Limb (tissue), 2 donors: ENCODE measurements at regions not wholly inside any gene's neighbourhood (a gene's known extent, or its start where the extent isn't known, plus 50 kb on each side); places are given as distances from the start of the nearest gene placed in this dataset.
A peak's percentile ranks its signal among the peaks of the same experiment; 100 is the strongest.

Source experiments
- DNase-seq, 2 donors: peaks; one replicate each; pipeline ENCODE4 v3.0.0-alpha.2; 2016; ENCODE audit errors: extremely low spot score in 2 of 2

DNA sequence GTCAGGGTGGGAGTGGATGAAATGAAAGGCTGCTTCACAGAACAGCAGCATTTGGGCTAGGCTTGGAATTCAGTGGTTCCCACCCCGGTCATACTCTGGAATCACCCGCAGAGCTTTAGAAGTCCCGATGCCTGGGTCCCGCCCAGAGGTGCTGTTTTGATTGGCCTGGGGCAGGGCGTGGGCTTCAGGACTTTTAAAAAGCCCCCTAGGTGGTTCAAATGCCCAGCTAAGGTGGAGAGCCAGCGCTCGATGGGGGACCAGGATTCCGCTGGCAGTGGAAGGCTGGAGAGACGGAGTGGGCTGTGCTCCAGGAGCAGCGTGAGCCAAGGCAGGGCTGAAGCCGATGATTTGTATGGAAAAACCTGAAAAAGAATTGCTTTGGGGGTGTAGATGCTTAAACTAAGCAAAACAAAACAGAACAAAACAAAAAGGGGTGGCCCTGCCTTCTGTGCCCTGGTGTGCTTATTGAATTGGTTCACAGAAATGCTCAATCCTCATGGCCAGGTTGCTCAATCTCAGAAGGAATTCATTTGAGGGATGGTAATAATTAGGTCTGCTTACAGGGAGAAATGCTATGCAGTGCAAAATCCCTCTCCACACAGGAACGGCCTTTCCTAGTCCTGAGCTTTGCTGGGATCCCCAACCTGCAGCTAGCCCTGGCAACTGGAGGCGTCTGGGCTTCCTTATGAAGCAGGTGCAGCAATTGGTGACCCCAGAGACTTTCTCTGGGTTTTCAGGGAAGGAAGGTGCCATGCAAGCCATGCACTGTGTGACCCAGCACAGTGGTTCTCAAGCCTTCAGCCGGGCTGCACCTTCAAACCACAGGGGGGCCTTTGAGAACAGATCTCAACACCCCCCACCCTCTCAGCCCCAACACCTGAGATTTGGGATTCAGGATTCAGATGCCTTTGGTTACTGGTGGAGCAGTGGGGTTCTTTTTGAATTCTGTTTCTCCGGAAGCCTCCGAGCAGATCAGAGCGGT is 174.0 kb upstream of the ZNF618 start:
- peak in 1 of 2 donors; percentile 53 for DNase-seq

DNA sequence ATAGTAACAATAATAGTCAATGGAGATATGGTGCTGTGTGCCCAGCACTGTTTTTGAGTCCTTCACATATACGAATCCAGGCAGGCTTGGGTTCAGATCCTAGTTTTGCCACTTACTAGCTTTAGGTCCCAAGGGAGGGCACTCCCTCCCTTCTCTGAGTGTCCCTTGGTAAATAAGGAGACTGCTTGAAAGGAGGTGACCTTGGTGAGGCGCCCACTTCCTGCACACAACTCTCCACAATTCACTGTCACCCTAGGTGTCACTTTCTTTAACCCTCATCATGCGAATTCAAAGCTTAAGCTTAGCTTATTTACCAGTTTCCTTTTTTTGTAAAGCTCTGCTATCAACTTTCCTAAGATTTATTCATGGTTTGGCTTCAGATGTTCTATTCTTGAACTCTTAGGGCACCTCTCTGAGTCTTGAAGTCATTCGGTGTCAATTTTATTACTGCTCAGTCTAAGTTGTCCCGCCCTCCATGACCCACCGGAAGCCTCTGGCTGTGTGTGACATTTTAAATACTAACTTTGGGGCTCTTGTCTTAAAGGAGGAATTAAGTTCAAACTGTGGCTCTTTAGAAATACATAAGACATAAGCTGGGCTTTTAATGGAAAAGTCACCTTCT is 170.7 kb upstream of the ZNF618 start:
- no peak for DNase-seq

DNA sequence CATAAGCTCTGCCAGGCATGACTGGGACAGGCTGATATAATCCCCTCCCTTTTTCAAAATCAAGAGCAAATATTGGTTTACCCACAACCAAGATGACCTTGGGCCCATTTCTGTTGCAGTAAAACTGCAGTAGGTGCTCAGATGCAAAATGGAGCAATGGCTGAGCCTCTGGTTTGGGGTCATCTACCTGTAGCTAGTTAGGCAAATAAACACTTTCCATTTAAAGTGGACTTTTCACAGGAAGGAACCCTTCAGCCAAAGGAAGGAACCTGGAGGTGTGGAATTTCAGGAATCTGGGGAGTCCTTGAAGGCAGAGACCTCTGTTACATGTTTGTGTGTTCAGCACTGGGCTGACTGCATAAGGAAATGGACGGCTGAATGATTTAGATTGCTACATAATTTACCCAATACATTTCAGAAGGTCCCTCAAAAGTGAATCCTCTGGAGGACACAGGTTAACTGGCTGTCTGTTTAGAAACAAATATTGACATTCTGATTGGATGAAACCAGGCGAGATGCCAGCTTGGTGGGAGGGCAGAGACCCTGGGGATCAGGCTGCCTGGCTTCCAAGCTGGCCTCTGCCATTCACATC is 170.1 kb upstream of the ZNF618 start:
- no peak for DNase-seq

DNA sequence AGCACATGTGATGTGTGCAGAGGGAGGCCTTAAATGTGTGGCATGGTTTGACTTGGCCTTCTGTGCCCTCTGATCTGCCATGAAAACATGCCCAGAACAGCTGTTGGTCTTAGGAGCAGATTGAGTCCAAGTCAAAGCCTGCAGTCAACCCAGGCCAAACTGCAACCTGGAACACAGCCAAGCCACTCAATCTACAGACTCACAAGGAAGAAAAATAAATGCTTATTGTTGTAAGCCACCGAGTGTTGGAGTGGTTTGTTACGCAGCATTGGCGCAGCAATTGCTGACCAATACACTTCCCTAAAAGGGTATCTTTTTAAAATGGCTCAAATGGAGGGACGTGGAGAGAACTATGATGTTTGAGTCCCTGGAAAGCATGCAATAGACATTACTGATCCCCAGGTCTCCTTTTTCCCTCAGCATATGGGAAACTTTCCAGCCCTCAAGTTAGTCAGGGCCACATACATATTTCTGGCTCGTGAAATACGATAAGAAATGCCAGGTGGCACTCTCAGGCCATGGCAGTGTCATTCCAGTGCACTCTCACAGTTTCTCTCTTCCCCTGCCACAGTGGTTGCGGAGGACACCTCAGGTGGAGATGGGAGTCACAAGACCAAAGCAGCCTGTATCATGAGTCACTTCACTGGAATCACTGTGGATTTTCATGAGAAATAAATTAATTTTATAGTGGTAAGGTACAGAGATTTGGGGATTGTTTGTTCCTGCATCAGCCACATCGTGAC is 168.0 kb upstream of the ZNF618 start:
- no peak for DNase-seq

DNA sequence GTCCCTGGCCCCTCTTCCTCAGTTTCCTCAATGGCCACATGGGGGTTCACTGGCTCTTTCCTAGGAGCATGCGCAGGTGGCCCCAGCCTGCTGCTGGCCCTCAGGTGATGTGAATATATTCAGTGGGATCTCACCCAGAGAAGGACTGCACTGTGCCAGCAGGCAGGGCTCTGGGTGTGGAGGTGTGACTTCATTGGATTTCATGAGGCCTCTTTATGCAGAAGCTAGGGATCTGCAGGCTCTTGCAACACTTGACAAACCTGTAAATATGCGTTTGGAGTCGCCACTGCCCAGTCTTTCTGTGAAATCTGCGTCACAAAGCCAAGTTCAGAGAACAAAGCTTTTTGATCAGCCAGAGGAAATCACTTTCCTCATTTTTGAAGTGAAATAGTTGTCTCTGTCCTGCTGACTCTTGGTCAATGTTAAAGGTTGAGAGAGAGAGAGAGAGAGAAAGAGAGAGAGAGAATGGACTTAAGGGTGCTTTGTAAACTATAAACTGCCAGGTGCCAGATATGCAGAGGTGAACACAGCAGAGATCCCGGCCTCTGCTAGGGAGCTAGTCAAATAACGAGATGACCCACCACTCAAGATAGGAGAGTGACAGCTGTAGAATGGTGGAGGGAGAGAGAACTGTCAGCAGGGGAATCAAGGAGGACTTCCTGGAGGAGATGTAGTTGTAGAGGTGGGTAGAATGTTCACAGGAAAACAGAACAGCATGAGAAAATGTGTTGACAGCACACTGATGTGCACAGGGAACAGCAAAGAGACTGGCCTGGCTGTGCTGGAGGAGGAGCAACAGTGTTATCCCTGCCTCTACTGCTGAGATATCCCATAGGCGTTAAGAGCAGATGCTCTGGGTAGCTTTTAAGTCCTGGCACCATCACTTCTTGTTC is 167.0 kb upstream of the ZNF618 start:
- DNase-seq = no peak

DNA sequence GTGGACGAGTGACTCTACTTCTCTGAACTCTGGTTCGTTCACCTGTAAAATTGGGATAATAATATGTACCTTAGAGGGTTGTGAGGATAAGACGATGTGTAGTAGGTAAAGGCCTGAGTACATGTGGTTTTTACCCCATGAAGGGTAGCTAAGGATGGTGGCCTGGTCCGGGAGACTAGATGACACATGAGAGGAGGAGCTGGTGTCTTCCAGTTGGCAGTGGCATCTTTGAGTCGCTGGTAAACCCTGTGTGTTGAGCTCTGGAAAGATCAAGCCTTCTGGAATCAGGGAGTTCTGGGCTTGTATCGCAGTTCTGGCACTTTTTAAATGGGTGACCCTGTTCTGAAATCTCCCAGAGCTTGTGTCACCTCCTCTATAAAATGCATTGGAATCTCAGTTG is 166.4 kb upstream of the ZNF618 start:
- DNase-seq = no peak

DNA sequence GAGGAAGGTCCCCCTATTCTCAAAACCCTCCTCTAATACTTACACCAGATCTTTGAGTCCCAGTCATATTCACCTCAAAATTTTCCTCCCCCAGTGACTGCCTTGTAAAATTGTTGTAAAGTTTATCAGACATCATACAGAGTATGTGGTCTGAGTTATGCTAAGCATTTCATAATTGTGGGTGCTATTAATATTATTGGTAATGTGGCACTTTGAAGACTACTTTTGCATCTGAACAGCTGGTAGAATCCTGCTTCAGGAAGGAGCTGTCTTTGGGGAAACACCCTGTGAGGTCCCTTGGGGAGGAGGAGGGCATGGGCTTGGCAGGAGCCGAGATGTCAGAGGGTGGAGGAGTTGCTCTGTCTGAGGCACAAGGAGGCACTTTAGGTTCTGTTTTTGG is 164.9 kb upstream of the ZNF618 start:
- no peak for DNase-seq

DNA sequence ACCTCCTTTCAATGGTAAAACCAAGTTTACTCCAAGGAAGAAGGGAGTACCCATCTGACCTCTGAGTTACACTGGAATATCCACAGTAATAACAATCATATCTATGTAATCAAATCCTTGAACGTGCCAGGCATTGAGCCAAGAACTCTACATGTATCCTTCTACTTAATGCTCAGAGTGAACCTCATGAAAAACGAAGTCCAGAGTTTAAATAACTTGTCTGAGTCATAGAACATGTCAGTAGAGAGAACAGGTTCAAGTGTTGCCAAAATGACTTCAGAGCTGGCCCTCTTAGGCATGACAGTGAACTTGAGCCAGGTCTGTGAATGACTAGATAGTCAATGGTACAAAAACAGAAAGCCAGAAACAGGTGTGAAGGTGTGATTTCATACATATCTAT is 164.1 kb upstream of the ZNF618 start:
- DNase-seq = peak in 1 of 2 donors; percentile 31

DNA sequence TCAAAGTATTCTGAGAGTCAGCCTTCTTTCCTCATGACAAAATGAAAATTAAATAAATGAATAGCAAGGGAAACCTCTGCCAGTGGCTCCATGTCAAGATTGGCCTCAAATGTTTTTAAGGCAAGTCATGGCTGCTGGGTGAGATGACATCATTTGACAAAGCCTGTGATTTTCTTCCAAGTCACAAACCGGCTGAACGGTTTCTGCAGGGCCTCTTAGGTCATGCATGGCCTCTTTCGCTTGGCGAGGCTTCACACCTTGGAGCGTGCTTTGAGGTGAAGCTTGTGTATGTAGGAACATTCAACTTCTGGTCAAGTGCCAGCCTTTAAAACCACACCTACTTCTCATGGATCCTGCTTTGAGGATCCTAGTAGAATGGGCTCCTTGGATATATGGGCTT is 161.0 kb upstream of the ZNF618 start:
- no peak for DNase-seq

DNA sequence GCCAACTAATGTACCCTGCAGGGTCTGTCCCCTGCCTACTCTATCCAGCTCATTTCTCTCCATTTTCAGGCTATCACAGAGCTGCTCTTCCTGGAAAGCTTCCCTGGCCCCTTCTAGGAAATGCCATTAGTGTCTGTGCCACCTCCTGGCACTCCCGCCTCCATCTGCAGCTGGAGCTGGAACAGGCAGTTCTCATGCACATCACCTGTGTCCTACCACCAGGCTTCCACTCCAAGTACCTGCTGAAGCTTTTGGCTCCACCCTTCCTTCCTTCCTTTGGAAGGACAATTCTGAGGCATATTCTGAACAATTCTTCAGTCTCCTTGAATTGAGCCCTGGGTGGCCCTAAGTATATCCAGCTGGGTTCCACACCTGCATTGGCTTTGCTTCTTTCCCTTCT is 156.2 kb upstream of the ZNF618 start:
- DNase-seq = no peak

DNA sequence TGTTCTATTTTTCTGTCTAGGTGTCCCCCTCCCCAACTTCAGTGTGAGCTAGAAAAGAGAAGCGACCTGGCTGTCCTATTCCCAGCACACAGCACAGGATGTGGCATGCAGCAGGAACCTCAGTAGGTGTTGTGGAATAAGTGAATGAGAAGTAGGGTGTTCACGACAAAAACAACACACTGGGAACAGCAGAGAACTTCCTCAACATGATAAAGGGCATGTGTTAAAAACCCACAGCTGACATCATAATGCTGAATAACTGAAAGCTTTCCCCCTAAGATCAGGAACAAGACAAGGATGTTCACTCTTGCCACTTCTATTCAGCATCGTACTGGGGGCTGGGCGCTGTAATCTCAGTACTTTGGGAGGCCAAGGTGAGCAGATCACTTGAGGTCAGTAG is 155.6 kb upstream of the ZNF618 start:
- no peak for DNase-seq

DNA sequence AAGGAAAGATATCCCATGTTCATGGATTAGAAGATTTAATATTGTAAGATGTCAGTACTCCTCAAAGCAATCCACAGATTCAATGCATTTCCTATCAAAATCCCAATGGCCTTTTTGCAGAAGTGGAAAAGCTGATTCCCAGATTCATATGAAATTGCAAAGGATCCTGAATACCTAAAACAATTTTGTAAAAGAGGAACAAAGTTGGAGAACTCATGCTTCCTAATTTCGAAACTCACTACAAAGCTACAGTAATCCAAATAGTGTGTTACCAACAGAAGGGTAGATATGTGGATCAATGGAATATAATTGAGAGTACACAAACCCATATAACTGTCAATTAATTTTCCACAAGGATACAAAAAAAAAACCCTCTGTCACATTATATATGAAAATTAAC is 154.3 kb upstream of the ZNF618 start:
- no peak for DNase-seq

DNA sequence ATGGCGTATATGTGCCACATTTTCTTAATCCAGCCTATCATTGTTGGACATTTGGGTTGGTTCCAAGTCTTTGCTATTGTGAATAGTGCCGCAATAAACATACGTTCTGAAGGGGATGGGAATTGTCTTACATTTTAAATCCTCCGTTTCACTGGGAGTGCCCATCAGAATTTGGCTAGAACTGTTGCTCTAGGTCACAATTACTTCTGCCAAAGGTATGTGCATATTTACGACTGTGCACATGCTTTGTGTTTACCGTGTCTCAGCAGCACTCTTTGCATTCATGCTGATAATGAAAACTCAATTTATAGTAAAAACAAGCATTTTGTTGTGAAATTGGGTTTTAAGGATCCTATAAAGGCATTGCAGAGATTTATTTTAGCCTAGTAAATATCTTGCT is 151.9 kb upstream of the ZNF618 start:
- no peak for DNase-seq

DNA sequence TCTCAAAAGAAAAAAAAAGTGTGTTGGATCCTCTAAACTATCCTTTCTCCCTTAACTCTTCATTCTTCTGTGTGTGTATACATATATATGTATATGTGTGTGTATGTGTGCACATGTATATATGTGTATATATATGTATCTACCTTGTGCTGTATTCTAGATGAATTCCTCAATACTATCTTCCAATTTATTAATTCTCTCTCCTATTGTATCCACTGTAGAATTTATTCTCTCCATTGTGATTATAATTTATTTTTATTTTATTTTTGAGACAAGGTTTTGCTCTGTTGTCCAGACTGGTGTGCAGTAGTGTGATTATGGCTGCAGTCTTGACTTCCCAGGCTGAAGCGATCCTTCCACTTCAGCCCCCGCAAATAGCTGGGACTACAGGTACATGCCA is 147.1 kb upstream of the ZNF618 start:
- DNase-seq = no peak

DNA sequence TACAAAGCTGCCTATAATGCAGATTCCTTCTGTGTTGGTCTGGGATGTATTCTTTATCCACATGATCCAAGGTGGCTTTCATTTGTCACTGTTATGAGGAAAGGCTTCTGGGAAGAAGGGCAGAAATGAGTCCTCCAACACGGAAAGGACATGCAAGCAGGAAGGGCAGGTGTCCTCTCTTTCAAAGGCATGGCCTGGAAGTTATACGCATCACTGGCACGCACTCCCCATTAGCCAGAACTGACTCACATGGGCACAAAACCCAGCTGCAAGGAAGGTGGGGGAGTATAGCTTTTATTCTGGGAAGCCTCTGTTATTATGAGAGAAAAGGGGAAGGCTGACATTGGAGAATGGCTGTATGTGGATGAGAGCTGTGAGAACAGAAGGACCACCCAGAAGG is 141.3 kb upstream of the ZNF618 start:
- no peak for DNase-seq

DNA sequence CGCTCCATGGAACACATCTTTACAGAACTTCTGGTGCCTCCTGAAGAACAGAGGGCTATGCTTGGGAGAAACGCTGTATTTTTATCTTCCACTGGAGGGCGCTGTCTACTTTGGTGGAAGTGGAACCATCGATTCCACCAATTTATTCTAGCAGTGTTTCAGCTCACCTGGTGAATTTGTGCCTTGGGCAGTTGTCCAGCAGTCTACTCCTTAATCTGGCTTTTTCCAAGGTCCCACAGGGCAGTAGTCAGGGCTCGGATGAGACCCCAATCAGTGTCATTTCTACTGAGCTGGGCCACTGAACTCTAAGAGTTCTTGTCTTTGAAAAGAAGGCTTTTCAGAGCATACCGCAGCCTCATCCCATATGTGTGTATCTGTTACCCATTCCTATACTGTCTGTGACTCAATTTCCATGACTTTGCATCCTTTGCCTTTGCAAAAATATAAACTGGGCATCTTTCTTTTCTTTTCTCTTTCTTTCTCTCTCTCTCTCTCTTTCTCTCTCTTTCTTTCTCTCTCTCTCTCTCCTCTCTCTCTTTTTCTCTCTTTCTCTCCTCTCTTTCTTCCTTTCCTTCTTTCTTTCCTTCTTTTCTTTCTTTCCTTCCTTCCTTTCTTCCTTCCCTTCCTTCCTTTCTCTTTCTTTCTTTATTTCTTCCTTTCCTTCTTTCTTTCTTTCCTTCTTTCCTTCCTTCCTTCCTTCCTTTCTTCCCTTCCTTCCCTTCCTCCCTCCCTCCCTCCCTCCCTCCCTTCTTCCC is 138.4 kb upstream of the ZNF618 start:
- peak; percentile 36 to 63 for DNase-seq

DNA sequence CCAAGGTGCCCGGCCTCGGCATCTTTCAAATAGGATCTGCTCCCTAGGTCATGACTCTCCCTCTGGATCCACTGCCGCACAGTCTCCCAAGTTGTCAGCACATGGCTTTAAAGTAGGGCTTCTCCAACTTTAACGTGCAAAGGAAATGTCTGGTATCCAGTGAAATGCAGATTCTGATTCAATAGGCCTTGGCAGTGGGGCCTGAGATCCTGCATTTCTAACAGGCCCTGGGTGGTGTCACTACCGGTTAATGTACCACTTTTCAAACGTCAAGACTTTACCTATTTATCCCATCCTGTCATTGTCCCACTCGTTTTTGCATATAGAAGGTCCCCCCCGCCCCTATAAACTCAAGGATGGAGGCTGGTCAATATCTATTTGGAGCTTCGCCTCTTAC is 137.6 kb upstream of the ZNF618 start:
- DNase-seq = no peak

DNA sequence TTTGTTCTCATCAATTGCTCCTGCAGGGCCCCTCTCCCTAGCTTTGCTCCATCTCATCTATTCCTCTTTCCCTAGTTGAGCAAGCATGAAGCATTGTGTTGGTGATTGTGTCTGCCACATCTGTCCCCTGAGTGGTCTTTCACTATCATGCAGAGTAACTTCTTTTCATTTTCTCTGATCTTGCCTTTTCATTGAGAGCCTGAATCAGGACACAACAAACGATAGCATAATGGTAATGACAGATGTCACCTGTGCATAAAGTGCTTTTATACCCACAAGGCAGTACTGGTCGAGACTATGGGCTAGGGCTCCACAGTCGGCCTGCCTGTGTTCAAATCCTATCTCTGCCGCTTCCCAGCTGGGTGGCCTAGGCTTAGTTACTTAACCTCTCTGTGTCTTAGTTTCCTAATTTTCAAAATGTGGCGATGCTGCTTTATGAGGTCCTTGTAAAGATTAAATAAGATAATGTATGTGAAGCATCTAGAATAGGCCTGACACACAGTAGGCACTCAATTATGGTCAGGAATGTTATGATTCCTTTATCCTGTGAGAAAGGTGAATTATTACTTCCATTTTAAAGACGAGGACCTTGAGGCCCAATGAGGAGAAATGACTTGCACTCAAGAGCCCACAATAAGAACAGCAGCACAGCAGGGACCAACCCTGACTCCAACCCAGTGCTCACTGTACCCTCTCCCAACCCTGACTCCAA is 137.1 kb upstream of the ZNF618 start:
- DNase-seq = no peak
